ENCODE measurements at regions not wholly inside any gene's neighbourhood (a gene's known extent, or its start where the extent isn't known, plus 50 kb on each side); places are given as distances from the start of the nearest gene placed in this dataset.

GRCh38 chr20:10783707-10784553, 110.1 kb upstream of the JAG1 start:
- 59 to 64% methylated on average over 4 of the region's 4 CpGs for WGBS, 2 donors
- TF ChIP-seq POLR2A (IDR thresholded peaks at IDR 0.05) = no peak
- no peak for TF ChIP-seq CTCF (IDR thresholded peaks at IDR 0.05)
- no peak for DNase-seq (ENCODE audit: low spot score in 2 of 2)
- intact Hi-C loops (cut with DNase I; ENCODE audit: low total_unique reads) = no loop called here
- no peak overlapping the region for H3K4me3 ChIP-seq (ENCODE audit: low read depth, poor library complexity, severe bottlenecking)

GRCh38 chr20:10784554-10785183, 110.9 kb upstream of the JAG1 start:
- TF ChIP-seq CTCF (IDR thresholded peaks at IDR 0.05) = no peak
- 75 to 85% methylated on average over 6 of the region's 6 CpGs for WGBS, 2 donors
- intact Hi-C loops (cut with DNase I; ENCODE audit: low total_unique reads) = no loop called here
- no peak for DNase-seq (ENCODE audit: low spot score in 2 of 2)
- H3K4me3 ChIP-seq (ENCODE audit: low read depth, poor library complexity, severe bottlenecking) = no peak overlapping the region

GRCh38 chr20:10786678-10787077, 112.9 kb upstream of the JAG1 start:
- intact Hi-C loops (cut with DNase I; ENCODE audit: low total_unique reads) = no loop called here
- WGBS, 2 donors = 75 to 86% methylated on average over 1 of the region's 1 CpG
- DNase-seq (ENCODE audit: low spot score in 2 of 2) = no peak
- no peak for TF ChIP-seq POLR2A (IDR thresholded peaks at IDR 0.05)
- no peak for TF ChIP-seq CTCF (IDR thresholded peaks at IDR 0.05)
- no peak overlapping the region for H3K4me3 ChIP-seq (ENCODE audit: low read depth, poor library complexity, severe bottlenecking)

- no peak for DNase-seq (ENCODE audit: low spot score in 2 of 2)
- TF ChIP-seq CTCF (IDR thresholded peaks at IDR 0.05) = no peak
- TF ChIP-seq POLR2A (IDR thresholded peaks at IDR 0.05) = no peak
- intact Hi-C loops (cut with DNase I; ENCODE audit: low total_unique reads) = no loop called here
- 81 to 83% methylated on average over 2 of the region's 2 CpGs for WGBS, 2 donors
- no peak overlapping the region for H3K4me3 ChIP-seq (ENCODE audit: low read depth, poor library complexity, severe bottlenecking)
Measured at GRCh38 chr20:10788055-10788454, 114.3 kb upstream of the JAG1 start.

GRCh38 chr20:10788877-10789276, 115.1 kb upstream of the JAG1 start:
- intact Hi-C loops (cut with DNase I; ENCODE audit: low total_unique reads) = no loop called here
- no peak overlapping the region for H3K4me3 ChIP-seq (ENCODE audit: low read depth, poor library complexity, severe bottlenecking)
- TF ChIP-seq POLR2A (IDR thresholded peaks at IDR 0.05) (no peak), CTCF (IDR thresholded peaks at IDR 0.05) (no peak)
- WGBS, 2 donors = 80 to 83% methylated on average over 4 of the region's 4 CpGs
- peak in 1 of 2 donors; percentile 55 for DNase-seq (ENCODE audit: low spot score in 2 of 2)

All from lower leg skin (tissue), 4 donors.